LNCaP clone FGC (cell line): ENCODE measurements at regions not wholly inside any gene's neighbourhood (a gene's known extent, or its start where the extent isn't known, plus 50 kb on each side); places are given as distances from the start of the nearest gene placed in this dataset.

Experiments used
- DNase-seq: peaks from one replicate; pipeline ENCODE4 v3.0.0-alpha.2; 2011; ENCODE audit warnings: low read depth
- H3K4me3 ChIP-seq: 2 replicates; pipeline ENCODE4 v1.5.1; 2011; ENCODE audit warnings: mild to moderate bottlenecking, low read depth, low read length, control low read depth
- CTCF ChIP-seq: IDR thresholded peaks from 2 replicates; pipeline ENCODE4 v1.5.1; 2012; ENCODE audit warnings: mild to moderate bottlenecking; ENCODE audit not compliant: control insufficient read depth, insufficient read depth; ENCODE audit errors: extremely low read depth

GRCh38 chr16:64892835-64893785 is 228.8 kb downstream of the CDH11 start:
- TF ChIP-seq CTCF, result no peak
- DNase-seq, result no peak
- H3K4me3 ChIP-seq, result no peak overlapping the region

- no peak overlapping the region for H3K4me3 ChIP-seq
- no peak for TF ChIP-seq CTCF
- no peak for DNase-seq
Observed at GRCh38 chr16:64889446-64889845, 232.4 kb downstream of the CDH11 start.

- no peak for TF ChIP-seq CTCF
- no peak overlapping the region for H3K4me3 ChIP-seq
- no peak for DNase-seq
Observed at GRCh38 chr16:64887651-64888050, 234.2 kb downstream of the CDH11 start.

- no peak overlapping the region for H3K4me3 ChIP-seq
- no peak for TF ChIP-seq CTCF
- no peak for DNase-seq
Observed at GRCh38 chr16:64882078-64882784, 239.6 kb downstream of the CDH11 start.

GRCh38 chr16:64880994-64881393 is 240.9 kb downstream of the CDH11 start:
- TF ChIP-seq CTCF, result no peak
- no peak for DNase-seq
- H3K4me3 ChIP-seq, result no peak overlapping the region

GRCh38 chr16:64880006-64880405 is 241.9 kb downstream of the CDH11 start:
- DNase-seq, result no peak
- no peak overlapping the region for H3K4me3 ChIP-seq
- no peak for TF ChIP-seq CTCF
